H9 (cell line): ENCODE measurements at regions not wholly inside any gene's neighbourhood (a gene's known extent, or its start where the extent isn't known, plus 50 kb on each side); places are given as distances from the start of the nearest gene placed in this dataset.

ENCODE experiments used
- DNase-seq: peaks from one replicate; pipeline ENCODE4 v3.0.0-alpha.2; 2017
- H2AFZ ChIP-seq: one replicate; pipeline ENCODE4 v1.6.1; 2013; ENCODE audit warnings: mild to moderate bottlenecking, low read length, control low read depth, moderate library complexity
- H2AK5ac ChIP-seq: 2 replicates; pipeline ENCODE4 v1.6.1; 2013; ENCODE audit warnings: low read length, control low read depth, mixed read lengths; ENCODE audit not compliant: insufficient read length
- H2BK120ac ChIP-seq: one replicate; pipeline ENCODE4 v1.6.1; 2013; ENCODE audit warnings: low read depth, mild to moderate bottlenecking, low read length, control low read depth, inconsistent platforms; ENCODE audit not compliant: poor library complexity, severe bottlenecking
- H2BK12ac ChIP-seq: 2 replicates; pipeline ENCODE4 v1.6.1; 2013; ENCODE audit warnings: low read length, control low read depth, mixed read lengths, low read depth; ENCODE audit not compliant: insufficient read length
- H2BK15ac ChIP-seq: 2 replicates; pipeline ENCODE4 v1.6.1; 2013; ENCODE audit warnings: low read depth, low read length, control low read depth
- H2BK20ac ChIP-seq: one replicate; pipeline ENCODE4 v1.6.1; 2013; ENCODE audit warnings: low read depth, mild to moderate bottlenecking, low read length, control low read depth, inconsistent platforms; ENCODE audit not compliant: poor library complexity, severe bottlenecking
- H2BK5ac ChIP-seq: 2 replicates; pipeline ENCODE4 v1.6.1; 2013; ENCODE audit warnings: low read length, control low read depth, mixed read lengths; ENCODE audit not compliant: insufficient read length
- H3K14ac ChIP-seq: 2 replicates; pipeline ENCODE4 v1.6.1; 2013; ENCODE audit warnings: low read length, control low read depth; ENCODE audit not compliant: insufficient read depth
- H3K18ac ChIP-seq: 2 replicates; pipeline ENCODE4 v1.6.1; 2013; ENCODE audit warnings: low read depth, mild to moderate bottlenecking, mixed read lengths, low read length, control low read depth; ENCODE audit not compliant: insufficient read length
- H3K23ac ChIP-seq: 2 replicates; pipeline ENCODE4 v1.6.1; 2013; ENCODE audit warnings: low read length, control low read depth, mixed read lengths, low read depth; ENCODE audit not compliant: insufficient read length
- H3K23me2 ChIP-seq: 2 replicates; pipeline ENCODE4 v1.6.1; 2013; ENCODE audit warnings: low read depth, mild to moderate bottlenecking, mixed read lengths, low read length, control low read depth; ENCODE audit not compliant: insufficient read length, poor library complexity, severe bottlenecking
- H3K27ac ChIP-seq: 2 replicates; pipeline ENCODE4 v1.5.1; 2013; ENCODE audit warnings: low read length, control low read depth, mixed read lengths, low read depth; ENCODE audit not compliant: insufficient read length
- H3K27me3 ChIP-seq: 2 replicates; pipeline ENCODE4 v1.6.1; 2013; ENCODE audit warnings: low read length, control low read depth, inconsistent platforms; ENCODE audit not compliant: insufficient read depth
- H3K4ac ChIP-seq: 2 replicates; pipeline ENCODE4 v1.6.1; 2013; ENCODE audit warnings: low read depth, mild to moderate bottlenecking, control low read depth, inconsistent platforms, low read length, moderate library complexity
- H3K4me1 ChIP-seq: 2 replicates; pipeline ENCODE4 v1.6.1; 2013; ENCODE audit warnings: low read length, control low read depth, inconsistent platforms; ENCODE audit not compliant: insufficient read depth
- H3K4me2 ChIP-seq: 2 replicates; pipeline ENCODE4 v1.6.1; 2013; ENCODE audit warnings: low read length, control low read depth, mixed read lengths; ENCODE audit not compliant: insufficient read length, insufficient read depth
- H3K56ac ChIP-seq: 2 replicates; pipeline ENCODE4 v1.6.1; 2013; ENCODE audit warnings: low read depth, mild to moderate bottlenecking, mixed read lengths, low read length, control low read depth; ENCODE audit not compliant: insufficient read length
- H3K79me1 ChIP-seq: 2 replicates; pipeline ENCODE4 v1.6.1; 2013; ENCODE audit warnings: low read depth, mild to moderate bottlenecking, moderate library complexity, low read length, control low read depth, inconsistent platforms; ENCODE audit not compliant: insufficient read depth, poor library complexity, severe bottlenecking
- H3K79me2 ChIP-seq: 2 replicates; pipeline ENCODE4 v1.6.1; 2013; ENCODE audit warnings: low read length, control low read depth, inconsistent platforms; ENCODE audit not compliant: insufficient read depth
- H3K9ac ChIP-seq: 2 replicates; pipeline ENCODE4 v1.6.1; 2013; ENCODE audit warnings: low read length, control low read depth, mixed read lengths; ENCODE audit not compliant: insufficient read length; ENCODE audit errors: extremely low read depth
- H3K9me3 ChIP-seq: one replicate; pipeline ENCODE4 v1.6.1; 2013; ENCODE audit warnings: low read depth, low read length, inconsistent platforms; ENCODE audit not compliant: control insufficient read depth
- H3T11ph ChIP-seq: one replicate; pipeline ENCODE4 v1.6.1; 2013; ENCODE audit warnings: mild to moderate bottlenecking, low read length, control low read depth, inconsistent platforms
- H4K20me1 ChIP-seq: one replicate; pipeline ENCODE4 v1.6.1; 2013; ENCODE audit not compliant: control insufficient read depth, insufficient read length, insufficient read depth
- H4K5ac ChIP-seq: 2 replicates; pipeline ENCODE4 v1.6.1; 2013; ENCODE audit warnings: low read depth, mild to moderate bottlenecking, mixed read lengths, low read length, control low read depth; ENCODE audit not compliant: insufficient read length
- H4K8ac ChIP-seq: replicated peaks from 2 replicates; pipeline ENCODE4 v1.6.1; 2013; ENCODE audit warnings: low read length, control low read depth, mixed read lengths, low read depth; ENCODE audit not compliant: insufficient read length
- H4K91ac ChIP-seq: 2 replicates; pipeline ENCODE4 v1.6.1; 2013; ENCODE audit warnings: low read depth, mild to moderate bottlenecking, moderate library complexity, mixed read lengths, low read length, control low read depth; ENCODE audit not compliant: insufficient read length
- H3K27ac Mint-ChIP-seq, 3 experiments: 2 replicates in 2 of 3; 3 replicates in 1 of 3; pipeline ENCODE4 v1.8.0; 2020 to 2021; ENCODE audit warnings: mixed read lengths in 3 of 3, mild to moderate bottlenecking in 1 of 3, moderate library complexity in 1 of 3
- H3K27me3 Mint-ChIP-seq: 2 replicates; pipeline ENCODE4 v1.8.0; 2021; ENCODE audit warnings: low read depth, mild to moderate bottlenecking, moderate library complexity, mixed read lengths
- H3K36me3 Mint-ChIP-seq, 3 experiments: 2 replicates in 2 of 3; 3 replicates in 1 of 3; pipeline ENCODE4 v1.8.0; 2020 to 2021; ENCODE audit warnings: low read depth in 3 of 3, mixed read lengths in 3 of 3; ENCODE audit not compliant: insufficient read depth in 1 of 3
- H3K4me1 Mint-ChIP-seq, 2 experiments: 2 replicates each; pipeline ENCODE4 v1.8.0; 2020; ENCODE audit warnings: mixed read lengths in 2 of 2
- H3K4me3 Mint-ChIP-seq, 2 experiments: 2 replicates in 1 of 2; 3 replicates in 1 of 2; pipeline ENCODE4 v1.8.0; 2020 to 2021; ENCODE audit warnings: mild to moderate bottlenecking in 2 of 2, mixed read lengths in 2 of 2, moderate library complexity in 1 of 2
- H3K9me3 Mint-ChIP-seq, 2 experiments: 2 replicates in 1 of 2; 3 replicates in 1 of 2; pipeline ENCODE4 v1.8.0; 2020; ENCODE audit warnings: mild to moderate bottlenecking in 2 of 2, mixed read lengths in 2 of 2, moderate library complexity in 1 of 2
- TF ChIP-seq, protein P1 (sequence below): fragments of 200-600 bp; sonication (generic); conservative IDR thresholded peaks from 3 replicates; pipeline ENCODE4 v1.8.0; 2021; ENCODE audit warnings: antibody characterized with exemption, mild to moderate bottlenecking

DNA sequence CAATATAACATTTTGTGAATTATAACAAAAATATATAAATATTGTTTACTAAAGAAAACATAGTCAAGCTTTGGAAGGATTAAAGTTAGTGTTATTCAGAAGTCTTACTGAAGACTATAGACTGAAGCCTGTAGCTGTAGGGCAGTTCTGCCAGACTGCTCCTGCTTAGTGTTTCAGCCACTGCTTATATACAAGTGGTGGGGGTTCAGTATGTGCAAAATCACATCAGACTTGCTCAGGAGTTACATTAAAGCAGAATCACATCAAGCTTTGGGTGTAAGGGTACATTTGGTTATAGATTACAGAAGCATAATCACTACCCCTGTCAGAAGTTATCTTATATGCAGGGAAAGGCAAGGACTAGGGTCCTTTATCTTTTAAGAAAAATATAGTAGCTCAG is 653.8 kb downstream of the ANKRD7 start:
- no peak overlapping the region for H3K9ac ChIP-seq
- H4K91ac ChIP-seq, result no peak overlapping the region
- no peak overlapping the region for H3K4me3 Mint-ChIP-seq
- H3K23ac ChIP-seq, result no peak overlapping the region
- H3K27me3 Mint-ChIP-seq, result no peaks in the 10 kb centered on the region
- no peak overlapping the region for H2BK12ac ChIP-seq
- H4K8ac ChIP-seq, result no peak overlapping the region
- H2AFZ ChIP-seq, result no peak overlapping the region
- H3K79me1 ChIP-seq, result no peaks in the 10 kb centered on the region
- TF ChIP-seq, protein P1, sequence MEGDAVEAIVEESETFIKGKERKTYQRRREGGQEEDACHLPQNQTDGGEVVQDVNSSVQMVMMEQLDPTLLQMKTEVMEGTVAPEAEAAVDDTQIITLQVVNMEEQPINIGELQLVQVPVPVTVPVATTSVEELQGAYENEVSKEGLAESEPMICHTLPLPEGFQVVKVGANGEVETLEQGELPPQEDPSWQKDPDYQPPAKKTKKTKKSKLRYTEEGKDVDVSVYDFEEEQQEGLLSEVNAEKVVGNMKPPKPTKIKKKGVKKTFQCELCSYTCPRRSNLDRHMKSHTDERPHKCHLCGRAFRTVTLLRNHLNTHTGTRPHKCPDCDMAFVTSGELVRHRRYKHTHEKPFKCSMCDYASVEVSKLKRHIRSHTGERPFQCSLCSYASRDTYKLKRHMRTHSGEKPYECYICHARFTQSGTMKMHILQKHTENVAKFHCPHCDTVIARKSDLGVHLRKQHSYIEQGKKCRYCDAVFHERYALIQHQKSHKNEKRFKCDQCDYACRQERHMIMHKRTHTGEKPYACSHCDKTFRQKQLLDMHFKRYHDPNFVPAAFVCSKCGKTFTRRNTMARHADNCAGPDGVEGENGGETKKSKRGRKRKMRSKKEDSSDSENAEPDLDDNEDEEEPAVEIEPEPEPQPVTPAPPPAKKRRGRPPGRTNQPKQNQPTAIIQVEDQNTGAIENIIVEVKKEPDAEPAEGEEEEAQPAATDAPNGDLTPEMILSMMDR, result no peak
- H3K18ac ChIP-seq, result no peak overlapping the region
- DNase-seq, result no peak
- no peaks in the 10 kb centered on the region for H4K20me1 ChIP-seq
- no peak overlapping the region for H3K4ac ChIP-seq
- no peak overlapping the region for H3K4me2 ChIP-seq
- no peaks in the 10 kb centered on the region for H3K27me3 ChIP-seq
- H3K9me3 ChIP-seq, result no peaks in the 10 kb centered on the region
- no peaks in the 10 kb centered on the region for H3K79me2 ChIP-seq
- H3K4me1 Mint-ChIP-seq, result peaks cover 7 to 11% of the 10 kb centered on the region in 2 experiments
- H4K5ac ChIP-seq, result no peak overlapping the region
- no peak overlapping the region for H2BK20ac ChIP-seq
- H3K9me3 Mint-ChIP-seq, result no peaks in the 10 kb centered on the region
- no peak overlapping the region for H3T11ph ChIP-seq
- H3K36me3 Mint-ChIP-seq, result no peaks in the 10 kb centered on the region
- no peak overlapping the region for H2BK15ac ChIP-seq
- H2AK5ac ChIP-seq, result no peak overlapping the region
- H3K27ac ChIP-seq, result no peak overlapping the region
- no peak overlapping the region for H3K56ac ChIP-seq
- no peak overlapping the region for H3K14ac ChIP-seq
- no peak overlapping the region for H2BK120ac ChIP-seq
- no peaks in the 10 kb centered on the region; the same call in 1 of the 2 replicates for H3K4me1 ChIP-seq
- no peak overlapping the region for H3K27ac Mint-ChIP-seq
- no peak overlapping the region for H2BK5ac ChIP-seq
- no peaks in the 10 kb centered on the region for H3K23me2 ChIP-seq
